ENCODE measurements at regions not wholly inside any gene's neighbourhood (a gene's known extent, or its start where the extent isn't known, plus 50 kb on each side); places are given as distances from the start of the nearest gene placed in this dataset.

- Histone ChIP-seq H3K36me3 (ENCODE audit: control insufficient read depth in 2 of 2, extremely low read depth in 1 of 2, insufficient read depth in 2 of 2, low read length in 2 of 2) (no peaks in the 10 kb centered on the region), H3K4me1 (ENCODE audit: control insufficient read depth, extremely low read depth, insufficient read depth, low read length) (no peaks in the 10 kb centered on the region), H2AFZ (ENCODE audit: control insufficient read depth, low read length) (no peak overlapping the region), H3K4me3 (ENCODE audit: control insufficient read depth in 2 of 3, extremely low read depth in 1 of 3, insufficient read depth in 2 of 3, low read depth in 1 of 3, low read length in 3 of 3) (no peak overlapping the region), H4K20me1 (ENCODE audit: control insufficient read depth, extremely low read depth, insufficient read depth, low read length) (no peaks in the 10 kb centered on the region), H3K27me3 (ENCODE audit: control insufficient read depth, extremely low read depth, insufficient read depth, low read length) (no peaks in the 10 kb centered on the region), H3K4me2 (ENCODE audit: control insufficient read depth, extremely low read depth, insufficient read depth, low read depth, low read length) (no peak overlapping the region), H3K9ac (ENCODE audit: control insufficient read depth, extremely low read depth, insufficient read depth, low read length) (no peak overlapping the region), H3K79me2 (ENCODE audit: control insufficient read depth, insufficient read depth, low read length) (no peaks in the 10 kb centered on the region), H3K27ac (ENCODE audit: control insufficient read depth, insufficient read depth, low read length) (no peak overlapping the region), H3K9me3 (ENCODE audit: control insufficient read depth, low read depth, low read length) (peaks cover 2% of the 10 kb centered on the region), H3K9me1 (ENCODE audit: control insufficient read depth, extremely low read depth, insufficient read depth, low read length) (no peaks in the 10 kb centered on the region)
- dilution Hi-C loops (cut with MboI; ENCODE audit: extremely low pct_ligation_motif_present, low sequenced_read_pairs), result no loop called here
- DNase-seq (ENCODE audit: low read depth, low spot score), result no peak
- no peak for FAIRE-seq
- no peak for TF ChIP-seq EZH2 (IDR thresholded peaks at IDR 0.05; ENCODE audit: low read length)
- TF ChIP-seq CTCF (optimal IDR thresholded peaks at IDR 0.05 in 1 of 3, IDR thresholded peaks at IDR 0.05 in 1 of 3, conservative IDR thresholded peaks at IDR 0.05 in 1 of 3; ENCODE audit: extremely low read depth in 1 of 3, insufficient read depth in 2 of 3, low read length in 3 of 3), result peak in 2 of 3 experiments; percentile 50 to 59
Observed at GRCh38 chr16:7086822-7087616, 245.6 kb upstream of the RBFOX1 start.

GRCh38 chr16:7085776-7086175 lies 246.9 kb upstream of the RBFOX1 start:
- no peak overlapping the region for H3K4me3 ChIP-seq (ENCODE audit: control insufficient read depth in 2 of 3, extremely low read depth in 1 of 3, insufficient read depth in 2 of 3, low read depth in 1 of 3, low read length in 3 of 3)
- H4K20me1 ChIP-seq (ENCODE audit: control insufficient read depth, extremely low read depth, insufficient read depth, low read length), result no peaks in the 10 kb centered on the region
- H3K27me3 ChIP-seq (ENCODE audit: control insufficient read depth, extremely low read depth, insufficient read depth, low read length), result no peaks in the 10 kb centered on the region
- FAIRE-seq (no peak), DNase-seq (ENCODE audit: low read depth, low spot score) (no peak)
- no peak overlapping the region for H3K27ac ChIP-seq (ENCODE audit: control insufficient read depth, insufficient read depth, low read length)
- H3K36me3 ChIP-seq (ENCODE audit: control insufficient read depth in 2 of 2, extremely low read depth in 1 of 2, insufficient read depth in 2 of 2, low read length in 2 of 2), result no peaks in the 10 kb centered on the region
- peaks cover 2% of the 10 kb centered on the region for H3K9me3 ChIP-seq (ENCODE audit: control insufficient read depth, low read depth, low read length)
- dilution Hi-C loops (cut with MboI; ENCODE audit: extremely low pct_ligation_motif_present, low sequenced_read_pairs), result no loop called here
- H2AFZ ChIP-seq (ENCODE audit: control insufficient read depth, low read length), result no peak overlapping the region
- H3K9ac ChIP-seq (ENCODE audit: control insufficient read depth, extremely low read depth, insufficient read depth, low read length), result no peak overlapping the region
- no peaks in the 10 kb centered on the region for H3K79me2 ChIP-seq (ENCODE audit: control insufficient read depth, insufficient read depth, low read length)
- no peaks in the 10 kb centered on the region for H3K4me1 ChIP-seq (ENCODE audit: control insufficient read depth, extremely low read depth, insufficient read depth, low read length)
- no peak for TF ChIP-seq CTCF (optimal IDR thresholded peaks at IDR 0.05 in 1 of 3, IDR thresholded peaks at IDR 0.05 in 1 of 3, conservative IDR thresholded peaks at IDR 0.05 in 1 of 3; ENCODE audit: extremely low read depth in 1 of 3, insufficient read depth in 2 of 3, low read length in 3 of 3)
- no peak for TF ChIP-seq EZH2 (IDR thresholded peaks at IDR 0.05; ENCODE audit: low read length)
- H3K9me1 ChIP-seq (ENCODE audit: control insufficient read depth, extremely low read depth, insufficient read depth, low read length), result no peaks in the 10 kb centered on the region
- H3K4me2 ChIP-seq (ENCODE audit: control insufficient read depth, extremely low read depth, insufficient read depth, low read depth, low read length), result no peak overlapping the region

Measured in keratinocyte (primary cell).